Stimulated activated CD4-positive, alpha-beta T cell treated with anti-CD3 and anti-CD28 coated beads, Interleukin-12 subunit alpha, Interleukin-12 subunit beta, amount 100 ng/mL, for 48 hours (primary cell): ENCODE measurements at regions not wholly inside any gene's neighbourhood (a gene's known extent, or its start where the extent isn't known, plus 50 kb on each side); places are given as distances from the start of the nearest gene placed in this dataset.

ENCODE experiments used
- DNase-seq, 3 donors: peaks; one replicate each; pipeline ENCODE4 v3.0.0-alpha.2; 2020; ENCODE audit warnings: low read depth in 2 of 3, low spot score in 1 of 3

- DNase-seq, result no peak
These were observed 742.0 kb downstream of the ADGRL2 start for GRCh38 chr1:82542766-82543165.

- no peak for DNase-seq
These were observed 741.4 kb downstream of the ADGRL2 start for GRCh38 chr1:82542141-82542540.

- DNase-seq, result no peak
These were observed 739.3 kb downstream of the ADGRL2 start for GRCh38 chr1:82540006-82540405.

- no peak for DNase-seq
These were observed 738.1 kb downstream of the ADGRL2 start for GRCh38 chr1:82538876-82539275.

GRCh38 chr1:82534996-82535395 is 734.3 kb downstream of the ADGRL2 start:
- no peak for DNase-seq

GRCh38 chr1:82525378-82525777 is 724.6 kb downstream of the ADGRL2 start:
- DNase-seq, result no peak

GRCh38 chr1:82520611-82521010 is 719.9 kb downstream of the ADGRL2 start:
- DNase-seq, result no peak

GRCh38 chr1:82517586-82517985 is 716.9 kb downstream of the ADGRL2 start:
- no peak for DNase-seq

- no peak for DNase-seq
These were observed 714.9 kb downstream of the ADGRL2 start for GRCh38 chr1:82515650-82516049.

GRCh38 chr1:82511441-82511840 is 710.7 kb downstream of the ADGRL2 start:
- DNase-seq, result no peak

GRCh38 chr1:82510431-82510830 is 709.7 kb downstream of the ADGRL2 start:
- DNase-seq, result no peak

GRCh38 chr1:82507011-82507410 is 706.3 kb downstream of the ADGRL2 start:
- no peak for DNase-seq

- DNase-seq, result no peak
These were observed 703.1 kb downstream of the ADGRL2 start for GRCh38 chr1:82503822-82504221.

GRCh38 chr1:82499022-82499421 is 698.3 kb downstream of the ADGRL2 start:
- no peak for DNase-seq

- no peak for DNase-seq
These were observed 693.4 kb downstream of the ADGRL2 start for GRCh38 chr1:82494117-82494516.

GRCh38 chr1:82492159-82492558 is 691.4 kb downstream of the ADGRL2 start:
- no peak for DNase-seq

GRCh38 chr1:82491301-82492048 is 690.7 kb downstream of the ADGRL2 start:
- no peak for DNase-seq

- DNase-seq, result no peak
These were observed 687.0 kb downstream of the ADGRL2 start for GRCh38 chr1:82487778-82488177.

GRCh38 chr1:82486969-82487368 is 686.2 kb downstream of the ADGRL2 start:
- DNase-seq, result no peak

GRCh38 chr1:82486468-82486867 is 685.7 kb downstream of the ADGRL2 start:
- DNase-seq, result no peak

- no peak for DNase-seq
These were observed 685.0 kb downstream of the ADGRL2 start for GRCh38 chr1:82485591-82486369.

GRCh38 chr1:82483146-82483545 is 682.4 kb downstream of the ADGRL2 start:
- DNase-seq, result no peak

GRCh38 chr1:82478916-82479315 is 678.2 kb downstream of the ADGRL2 start:
- DNase-seq, result no peak
